SIG-M5 treated with dmso at 0.1 percent for 504 hours (cell line): ENCODE measurements at regions not wholly inside any gene's neighbourhood (a gene's known extent, or its start where the extent isn't known, plus 50 kb on each side); places are given as distances from the start of the nearest gene placed in this dataset.
A peak's percentile ranks its signal among the peaks of the same experiment; 100 is the strongest.

Experiments
- DNase-seq: peaks from one replicate; lab custom pipeline; 2025; ENCODE audit not compliant: unreplicated experiment; lab: John Stamatoyannopoulos, UW

- DNase-seq, result no peak
Measured at GRCh38 chr6:66740346-66740745, 1033.3 kb upstream of the EYS start.

GRCh38 chr6:66735106-66735890, 1028.3 kb upstream of the EYS start:
- DNase-seq, result no peak

DNA sequence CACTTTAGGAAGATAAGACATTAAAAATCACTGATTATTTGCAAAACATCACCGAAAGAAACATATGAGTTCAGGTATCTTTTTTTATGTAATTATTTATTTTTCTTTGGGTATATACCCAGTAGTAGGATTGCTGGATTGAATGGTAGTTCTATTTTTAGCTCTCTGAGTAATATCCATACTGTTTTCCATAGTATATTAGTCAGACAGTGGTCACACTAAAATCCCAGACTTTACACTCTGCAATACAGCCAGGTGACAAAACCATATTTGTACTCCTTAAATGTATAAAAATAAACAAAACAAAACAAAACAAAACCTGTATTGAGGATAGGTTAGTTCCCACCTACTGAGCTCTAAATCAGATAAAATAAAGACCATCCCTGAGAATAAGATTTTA, 1024.3 kb upstream of the EYS start:
- DNase-seq, result no peak

DNA sequence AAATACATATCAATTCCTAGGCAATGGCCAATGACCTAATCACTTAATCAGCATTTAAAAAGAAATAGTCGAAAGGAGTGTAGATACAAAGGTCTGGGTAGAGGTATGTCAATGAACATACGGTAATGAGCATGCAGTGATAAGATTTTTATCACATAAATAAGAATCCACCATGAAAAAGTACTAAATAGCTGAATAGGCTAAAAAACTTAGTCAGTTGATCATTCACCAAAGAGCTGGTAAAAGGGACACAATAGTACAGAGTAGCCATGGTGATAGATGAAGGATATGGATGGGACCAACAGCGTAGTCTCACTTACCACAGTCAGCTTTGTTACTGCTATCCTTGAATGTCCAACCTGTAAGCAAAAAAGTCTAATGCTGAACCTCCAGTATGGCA, 1018.6 kb upstream of the EYS start:
- no peak for DNase-seq

DNA sequence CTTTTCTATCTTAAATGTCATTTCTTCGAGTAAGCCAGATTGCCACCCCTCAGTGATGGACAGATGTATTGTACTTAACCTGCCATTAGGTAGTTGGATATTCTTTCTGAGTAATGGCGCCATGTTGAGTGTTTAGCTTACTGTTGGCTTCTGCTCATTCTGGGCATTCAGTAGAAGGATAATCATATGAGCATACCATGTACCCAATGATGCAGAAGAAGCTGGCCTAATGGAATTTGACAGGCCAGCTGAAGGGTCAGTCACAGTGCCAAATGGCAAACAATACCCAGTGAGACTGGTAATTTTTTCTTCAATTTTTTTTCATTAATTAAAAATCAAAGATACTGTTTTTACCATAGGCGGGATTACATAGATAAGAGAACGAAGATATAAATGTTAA, 1010.8 kb upstream of the EYS start:
- no peak for DNase-seq

DNA sequence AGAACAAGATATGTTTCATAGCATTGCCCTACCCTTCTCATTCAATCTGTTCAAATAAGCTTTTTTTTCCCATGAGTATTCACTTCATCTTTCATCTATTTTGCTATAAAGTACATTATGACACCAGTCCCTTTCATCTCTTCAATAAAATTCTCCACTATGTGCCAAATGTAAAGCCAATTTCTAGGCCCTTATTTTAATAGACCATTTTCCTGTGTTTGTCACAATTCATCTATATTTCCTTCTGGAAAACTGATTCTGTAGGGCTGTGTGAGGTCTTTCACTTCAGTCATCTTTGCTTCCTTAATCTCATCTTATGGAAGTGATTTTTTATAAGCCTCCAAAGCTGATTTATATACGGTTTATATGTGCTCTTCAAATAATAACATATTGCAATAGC, 992.4 kb upstream of the EYS start:
- DNase-seq, result no peak

GRCh38 chr6:66689608-66690007, 982.6 kb upstream of the EYS start:
- DNase-seq, result no peak

DNA sequence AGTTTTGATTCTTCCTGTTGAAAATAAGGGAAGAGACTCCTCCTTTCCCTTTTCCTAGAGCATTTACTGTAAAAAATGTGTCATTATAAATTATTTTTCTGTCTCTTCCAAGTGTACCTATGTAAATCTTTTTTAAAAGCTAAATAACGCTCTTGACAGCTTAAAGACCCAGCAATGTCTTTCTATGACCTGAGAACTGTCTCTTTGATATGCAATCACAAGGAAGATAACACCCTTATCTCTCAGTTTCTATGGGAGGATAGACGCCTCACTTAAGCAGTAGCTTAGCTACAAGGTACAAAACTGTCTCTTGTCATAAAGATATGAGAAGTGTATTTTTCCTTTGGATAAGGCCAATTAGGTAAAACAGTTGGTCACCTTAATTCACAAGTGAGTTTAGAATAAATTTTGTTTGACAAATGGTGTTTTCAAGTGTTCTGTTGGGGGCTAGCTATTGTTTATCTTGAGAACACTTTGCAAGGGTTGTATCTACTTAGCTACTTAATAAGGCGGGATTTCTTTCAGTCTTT, 980.6 kb upstream of the EYS start:
- DNase-seq, result no peak

DNA sequence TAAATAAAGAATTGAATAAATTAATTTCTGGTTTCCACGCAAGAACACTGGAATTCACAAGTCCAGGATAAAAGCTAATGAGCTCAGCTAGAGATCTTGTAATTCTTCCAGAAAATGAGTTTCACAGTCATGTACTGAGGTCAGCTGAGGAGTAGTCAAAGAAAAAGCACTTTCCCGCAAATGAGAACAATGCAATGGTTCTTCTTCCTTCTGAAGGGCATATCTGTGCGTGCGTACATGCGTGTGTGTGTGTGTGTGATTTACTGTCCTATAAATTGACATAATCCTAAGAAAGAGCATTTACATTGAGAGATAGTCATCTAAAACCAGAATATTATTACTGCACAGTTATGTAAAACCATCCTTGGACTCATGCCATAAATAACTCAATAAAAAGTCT, 968.9 kb upstream of the EYS start:
- DNase-seq, result no peak

DNA sequence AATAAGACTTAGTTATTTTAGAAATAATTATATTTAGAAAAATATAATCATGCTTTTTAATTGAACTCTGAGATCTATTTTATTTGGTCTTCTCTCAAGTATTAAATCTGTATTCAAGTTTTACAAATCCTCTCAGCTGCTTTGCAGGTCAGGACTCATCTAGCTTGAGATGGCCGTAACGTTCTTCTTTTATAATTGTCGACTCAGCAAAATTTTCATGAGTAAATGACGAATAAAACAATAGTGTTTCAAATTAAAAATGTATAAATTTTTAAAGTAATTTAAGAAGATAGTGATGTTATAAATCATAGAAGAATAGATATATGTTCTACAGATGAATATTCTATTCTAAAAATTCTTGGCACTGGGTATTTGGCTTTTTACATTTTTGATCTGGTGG, 957.1 kb upstream of the EYS start:
- DNase-seq, result no peak

DNA sequence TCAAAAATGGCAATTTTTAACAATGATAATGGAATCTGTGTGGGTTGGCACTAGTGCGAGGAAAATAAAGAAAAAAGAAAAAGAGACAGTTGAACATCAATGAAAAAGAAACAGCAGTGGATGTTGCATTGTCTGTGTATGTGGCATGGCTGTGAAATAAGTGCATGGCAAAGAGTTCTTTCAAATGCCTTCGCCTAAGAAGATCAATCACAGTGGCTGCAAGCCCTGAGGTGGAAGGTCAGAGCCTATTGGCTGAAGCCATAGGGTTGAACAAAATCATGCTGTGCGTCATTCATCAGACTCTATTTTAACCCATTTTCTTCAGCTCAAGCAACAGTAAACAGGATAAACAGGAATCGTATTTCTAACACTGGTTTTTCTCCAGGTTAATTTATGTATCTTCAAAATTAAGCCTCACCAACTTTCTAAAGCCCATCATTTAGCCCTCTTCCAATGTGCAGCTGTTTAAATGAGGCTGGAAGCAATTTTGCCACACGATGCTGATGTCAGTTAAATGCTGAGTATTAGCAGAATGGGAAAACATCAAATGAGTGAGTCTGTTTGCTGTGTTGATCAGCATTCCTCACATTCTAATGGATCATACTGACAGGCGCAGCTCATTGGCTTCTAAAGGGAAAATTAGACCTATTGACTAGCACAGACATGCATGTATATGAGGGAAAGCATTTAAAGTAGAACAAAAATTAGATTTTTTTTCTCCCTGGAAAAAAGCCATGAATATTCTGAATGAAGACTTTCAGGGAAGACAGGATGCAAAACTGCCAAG, 955.9 kb upstream of the EYS start:
- DNase-seq, result no peak

DNA sequence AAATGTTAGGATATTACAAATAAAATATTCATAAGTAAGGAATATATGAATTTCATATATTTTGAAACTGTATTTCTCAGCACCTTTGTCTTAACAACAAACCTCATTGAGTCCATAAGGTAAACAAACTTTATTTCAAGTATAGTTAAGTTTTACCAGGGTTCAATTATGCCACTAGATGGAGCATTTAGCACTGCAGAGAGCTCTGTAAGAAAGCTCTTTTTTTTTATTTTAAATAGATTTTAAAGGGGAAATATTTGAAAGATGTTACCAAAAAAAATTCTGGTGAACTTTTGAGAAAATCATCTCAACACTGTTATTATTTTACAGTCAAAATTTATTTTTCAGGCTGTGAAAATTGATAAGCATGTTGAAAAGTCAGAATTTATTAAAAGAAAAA, 955.2 kb upstream of the EYS start:
- peak; percentile 15 for DNase-seq

DNA sequence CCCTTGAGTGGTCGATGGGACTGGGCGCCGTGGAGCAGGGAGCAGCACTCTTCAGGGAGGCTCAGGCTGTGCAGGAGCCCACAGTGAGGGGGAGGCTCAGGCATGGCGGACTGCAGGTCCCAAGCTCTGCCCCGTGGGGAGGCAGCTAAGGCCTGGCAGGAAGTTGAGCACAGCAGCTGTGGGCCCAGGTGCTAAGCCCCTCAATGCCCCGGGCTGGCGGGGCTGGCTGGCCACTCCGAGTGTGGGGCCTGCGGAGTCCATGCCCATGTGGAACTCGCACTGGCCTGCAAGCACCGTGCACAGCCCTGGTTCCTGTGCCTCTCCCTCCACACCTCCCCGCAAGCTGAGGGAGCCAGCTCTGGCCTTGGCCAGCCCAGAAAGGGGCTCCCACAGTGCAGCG, 948.4 kb upstream of the EYS start:
- no peak for DNase-seq

DNA sequence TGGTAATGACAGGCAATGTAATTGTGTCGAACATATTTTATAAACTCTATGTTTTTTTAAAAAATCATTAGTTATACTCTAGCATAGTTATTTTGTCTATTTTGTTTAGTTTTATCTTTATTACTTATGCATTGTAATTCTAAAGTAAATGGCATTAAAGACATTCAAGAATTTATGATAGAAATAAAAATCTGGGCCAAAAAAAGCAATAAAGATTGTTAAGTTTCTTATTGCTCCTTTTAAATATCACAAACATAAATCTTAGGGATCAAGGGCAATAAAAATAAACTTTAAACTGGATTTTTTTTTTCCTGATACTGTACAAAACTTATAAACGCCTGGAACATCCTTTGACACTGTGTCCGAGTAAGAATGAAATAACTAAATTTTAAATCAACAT, 931.5 kb upstream of the EYS start:
- DNase-seq, result no peak

DNA sequence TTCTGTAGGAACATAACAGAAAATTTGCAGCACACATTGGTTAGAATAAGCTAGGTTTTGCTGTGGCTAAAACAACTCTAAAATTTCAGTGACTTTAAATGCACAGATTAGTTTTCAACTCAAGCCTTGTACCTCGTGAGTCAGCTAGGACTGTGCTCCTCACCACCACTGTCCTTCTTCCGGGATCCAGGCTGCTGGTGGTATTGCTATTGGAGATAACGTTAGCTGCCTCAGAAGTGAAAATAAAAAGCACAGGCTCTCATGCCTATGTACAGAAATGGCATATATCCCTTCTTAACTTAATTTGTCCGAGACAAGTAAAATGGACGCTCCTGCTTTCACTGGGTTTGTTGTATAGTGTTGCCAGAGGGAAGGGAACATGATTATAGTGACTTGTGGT, 931.1 kb upstream of the EYS start:
- DNase-seq, result no peak

DNA sequence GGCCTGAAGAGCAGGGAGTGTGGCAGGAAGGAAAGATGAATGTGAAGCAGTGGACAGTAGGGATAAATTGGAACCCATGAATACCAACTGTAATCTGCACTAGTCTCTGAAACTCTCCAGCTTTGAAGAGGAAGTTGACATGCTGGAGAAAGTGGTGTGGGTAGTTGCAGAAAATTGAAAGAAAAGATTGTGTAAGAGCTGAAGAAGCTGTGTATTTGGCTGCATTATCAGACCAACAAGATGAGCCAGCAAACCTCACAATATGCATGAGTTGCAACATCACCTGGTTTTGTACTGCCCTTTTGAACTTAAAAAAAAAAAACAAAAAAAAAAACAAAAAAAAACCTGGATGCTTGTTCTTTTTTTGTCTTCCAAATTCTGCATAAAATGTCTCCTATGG, 921.9 kb upstream of the EYS start:
- peak; percentile 75 for DNase-seq

DNA sequence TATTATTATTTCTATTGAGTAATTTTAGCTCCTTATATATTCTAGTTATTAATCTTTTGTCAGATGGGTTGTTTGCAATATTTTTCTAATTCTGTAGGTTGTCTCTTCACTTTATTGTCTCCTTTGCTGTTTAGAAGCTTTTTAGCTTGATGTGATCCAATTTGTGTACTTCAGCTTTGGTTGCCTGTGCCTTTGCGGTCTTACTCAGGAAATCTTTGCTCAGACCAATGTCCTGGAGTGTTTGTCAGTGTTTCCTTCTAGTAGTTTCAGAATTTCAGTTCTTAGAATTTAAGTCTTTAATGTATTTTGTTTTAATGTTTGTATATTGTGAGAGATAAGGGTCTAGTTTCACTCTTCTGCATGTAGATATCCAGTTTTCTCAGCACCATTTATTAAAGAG, 916.0 kb upstream of the EYS start:
- DNase-seq, result no peak

GRCh38 chr6:66605971-66606370, 898.9 kb upstream of the EYS start:
- DNase-seq, result no peak

- no peak for DNase-seq
Measured at GRCh38 chr6:66605011-66605410, 898.0 kb upstream of the EYS start.

- DNase-seq, result no peak
Measured at GRCh38 chr6:66599541-66599940, 892.5 kb upstream of the EYS start.

GRCh38 chr6:66578362-66578761, 871.3 kb upstream of the EYS start:
- DNase-seq, result no peak

- no peak for DNase-seq
Measured at GRCh38 chr6:66568271-66568670, 861.2 kb upstream of the EYS start.
